MM.1S (cell line): ENCODE measurements at regions not wholly inside any gene's neighbourhood (a gene's known extent, or its start where the extent isn't known, plus 50 kb on each side); places are given as distances from the start of the nearest gene placed in this dataset.

Experiments used
- EZH2 ChIP-seq: fragments of 300-600 bp; sonication (generic); optimal IDR thresholded peaks from 2 replicates; pipeline ENCODE3; 2017; ENCODE audit warnings: low read depth, mild to moderate bottlenecking, antibody characterized with exemption, low read length, mixed read lengths
- EZH2phosphoT487 ChIP-seq: fragments of 300-600 bp; sonication (generic); IDR thresholded peaks from 2 replicates; pipeline ENCODE4 v1.6.1; 2018; ENCODE audit warnings: antibody characterized with exemption, low read length
- TF ChIP-seq, protein P1 (sequence below): fragments of 300-600 bp; sonication (generic); IDR thresholded peaks from 2 replicates; pipeline ENCODE4 v1.5.1; 2016; ENCODE audit warnings: antibody characterized with exemption, low read length, mixed read lengths

DNA sequence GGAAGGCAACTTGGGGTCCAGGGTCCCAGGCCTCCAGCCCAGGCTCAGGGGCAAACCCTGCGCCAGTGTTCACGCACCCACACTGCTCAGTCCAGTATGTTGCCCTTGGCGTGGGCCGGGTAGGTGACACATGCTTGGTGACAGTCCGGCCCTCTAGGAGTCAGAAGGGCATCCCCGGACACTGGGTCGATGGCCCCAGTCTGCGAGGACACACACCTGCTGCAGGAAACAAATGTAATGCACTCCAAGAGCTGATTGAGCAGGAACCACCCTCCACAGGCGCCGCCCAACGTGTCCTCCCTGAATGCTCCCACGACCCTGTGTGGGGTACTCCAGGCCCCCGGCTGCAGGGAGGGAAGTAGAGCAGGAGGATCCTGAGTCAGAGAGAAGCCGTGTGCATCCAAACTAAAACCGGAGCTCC lies 160.7 kb downstream of the DLL1 start:
- TF ChIP-seq EZH2 (no peak), EZH2phosphoT487 (no peak)
- TF ChIP-seq, protein P1, sequence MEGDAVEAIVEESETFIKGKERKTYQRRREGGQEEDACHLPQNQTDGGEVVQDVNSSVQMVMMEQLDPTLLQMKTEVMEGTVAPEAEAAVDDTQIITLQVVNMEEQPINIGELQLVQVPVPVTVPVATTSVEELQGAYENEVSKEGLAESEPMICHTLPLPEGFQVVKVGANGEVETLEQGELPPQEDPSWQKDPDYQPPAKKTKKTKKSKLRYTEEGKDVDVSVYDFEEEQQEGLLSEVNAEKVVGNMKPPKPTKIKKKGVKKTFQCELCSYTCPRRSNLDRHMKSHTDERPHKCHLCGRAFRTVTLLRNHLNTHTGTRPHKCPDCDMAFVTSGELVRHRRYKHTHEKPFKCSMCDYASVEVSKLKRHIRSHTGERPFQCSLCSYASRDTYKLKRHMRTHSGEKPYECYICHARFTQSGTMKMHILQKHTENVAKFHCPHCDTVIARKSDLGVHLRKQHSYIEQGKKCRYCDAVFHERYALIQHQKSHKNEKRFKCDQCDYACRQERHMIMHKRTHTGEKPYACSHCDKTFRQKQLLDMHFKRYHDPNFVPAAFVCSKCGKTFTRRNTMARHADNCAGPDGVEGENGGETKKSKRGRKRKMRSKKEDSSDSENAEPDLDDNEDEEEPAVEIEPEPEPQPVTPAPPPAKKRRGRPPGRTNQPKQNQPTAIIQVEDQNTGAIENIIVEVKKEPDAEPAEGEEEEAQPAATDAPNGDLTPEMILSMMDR, result no peak
